HCT116 (cell line): ENCODE measurements at regions not wholly inside any gene's neighbourhood (a gene's known extent, or its start where the extent isn't known, plus 50 kb on each side); places are given as distances from the start of the nearest gene placed in this dataset.

Experiments
- ATAC-seq: fragments of 200-7000 bp; cut with Tn5 transposase; 2 replicates; pipeline ENCODE4 v1.9.1; 2020; ENCODE audit warnings: mild to moderate bottlenecking, moderate library complexity
- BruUV-seq: library from RNA; stranded (reverse); fragments of 400-500 nt; replicated peaks from 2 replicates; lab custom pipeline; 2021; lab: Mats Ljungman, UMichigan
- CTCF ChIA-PET: fragments of 300-600 bp; sonication (Branson Sonifier 250); formaldehyde crosslinking; loops from one replicate; lab custom pipeline; 2021; ENCODE audit warnings: antibody characterized with exemption; lab: Charles Lee
- POLR2A ChIA-PET: fragments of 300-600, 350-600 bp; sonication (Branson Sonifier 250); formaldehyde crosslinking; loops from one replicate; lab custom pipeline; 2021; ENCODE audit warnings: antibody characterized with exemption; lab: Charles Lee
- RAD21 ChIA-PET, 2 experiments: fragments of 300-600 bp; sonication (Branson Sonifier 250); formaldehyde crosslinking; loops; one replicate each; lab custom pipeline; 2023; ENCODE audit warnings: low total read pairs in 2 of 2; ENCODE audit not compliant: uncharacterized antibody in 2 of 2, unreplicated experiment in 2 of 2, low non-redundant PET in 1 of 2; lab: Charles Lee
- DNase-seq: peaks from one replicate; pipeline ENCODE4 v3.0.0-alpha.2; 2010; ENCODE audit warnings: low read depth, low spot score
- H2AFZ ChIP-seq: fragments of 200-600 bp; shearing (Covaris generic), sonication (generic); 2 replicates; pipeline ENCODE4 v1.6.1; 2017; ENCODE audit warnings: low read depth, mixed run types, mixed read lengths, antibody characterized with exemption, low read length; ENCODE audit not compliant: poor library complexity, severe bottlenecking
- H3K27ac ChIP-seq: 2 replicates; pipeline ENCODE4 v1.5.1; 2012; ENCODE audit warnings: low read depth, low read length
- H3K27me3 ChIP-seq: fragments of 200-600 bp; sonication (generic); 2 replicates; pipeline ENCODE4 v1.6.1; 2016; ENCODE audit warnings: mixed run types, low read length, mixed read lengths; ENCODE audit not compliant: insufficient read depth
- H3K36me3 ChIP-seq, 2 experiments: fragments of 200-500 bp in 1 of 2; fragments of 200-600 bp in 1 of 2; sonication (Bioruptor generic) in 1 of 2; sonication (generic) in 1 of 2; 2 replicates each; pipeline versions ENCODE4 v1.5.1 to v1.6.1; 2014 to 2016; ENCODE audit warnings: low read length in 2 of 2, inconsistent platforms in 1 of 2, mixed read lengths in 1 of 2, mixed run types in 1 of 2; ENCODE audit not compliant: insufficient read depth in 2 of 2, control insufficient read depth in 1 of 2
- H3K4me1 ChIP-seq, 2 experiments: fragments of 200-600 bp in 1 of 2; sonication (generic) in 1 of 2; 2 replicates each; pipeline versions ENCODE4 v1.5.1 to v1.6.1; 2012 to 2017; ENCODE audit warnings: low read length in 2 of 2, inconsistent platforms in 1 of 2, mild to moderate bottlenecking in 1 of 2, mixed read lengths in 1 of 2, mixed run types in 1 of 2, moderate library complexity in 1 of 2; ENCODE audit not compliant: insufficient read depth in 2 of 2, control insufficient read depth in 1 of 2
- H3K4me2 ChIP-seq: fragments of 200-600 bp; sonication (generic); 2 replicates; pipeline ENCODE4 v1.6.1; 2017; ENCODE audit warnings: mixed run types, low read length, mixed read lengths
- H3K4me3 ChIP-seq, 2 experiments: fragments of 200-600 bp in 1 of 2; sonication (generic) in 1 of 2; replicated peaks in 1 of 2; 2 replicates each; pipeline ENCODE4 v1.5.1; 2011 to 2016; ENCODE audit warnings: low read length in 2 of 2, control low read depth in 1 of 2, low read depth in 1 of 2, mild to moderate bottlenecking in 1 of 2, mixed read lengths in 1 of 2, mixed run types in 1 of 2
- H3K79me2 ChIP-seq: fragments of 200-600 bp; sonication (generic); 2 replicates; pipeline ENCODE4 v1.6.1; 2017; ENCODE audit warnings: mild to moderate bottlenecking, mixed run types, low read length, moderate library complexity, mixed read lengths; ENCODE audit not compliant: insufficient read depth
- H3K9ac ChIP-seq: fragments of 200-600 bp; sonication (generic); 2 replicates; pipeline ENCODE4 v1.6.1; 2016; ENCODE audit warnings: low read length, mixed read lengths
- H3K9me2 ChIP-seq: fragments of 200-600 bp; sonication (generic), shearing (Covaris generic); 2 replicates; pipeline ENCODE4 v1.6.1; 2017; ENCODE audit warnings: mixed run types, mild to moderate bottlenecking, moderate library complexity; ENCODE audit not compliant: insufficient read depth
- H3K9me3 ChIP-seq, 2 experiments: fragments of 200-500 bp in 1 of 2; fragments of 200-600 bp in 1 of 2; sonication (Bioruptor generic) in 1 of 2; sonication (generic) in 1 of 2; 2 replicates each; pipeline ENCODE4 v1.6.1; 2014 to 2017; ENCODE audit warnings: low read length in 2 of 2, mixed read lengths in 2 of 2, inconsistent platforms in 1 of 2, low read depth in 1 of 2, mild to moderate bottlenecking in 1 of 2, mixed run types in 1 of 2, moderate library complexity in 1 of 2; ENCODE audit not compliant: control insufficient read depth in 1 of 2, insufficient read depth in 1 of 2
- H4K20me1 ChIP-seq: fragments of 200-600 bp; sonication (generic), shearing (Covaris generic); 2 replicates; pipeline ENCODE4 v1.6.1; 2017; ENCODE audit warnings: mixed run types, mild to moderate bottlenecking, moderate library complexity; ENCODE audit not compliant: insufficient read depth
- CEBPB ChIP-seq: IDR thresholded peaks from 2 replicates; pipeline ENCODE4 v1.6.1; 2012; ENCODE audit warnings: low read depth
- CTCF ChIP-seq, 3 experiments: fragments of 200-600 bp in 1 of 3; sonication (generic) in 1 of 3; IDR thresholded peaks in 2 of 3; conservative IDR thresholded peaks in 1 of 3; 2 replicates each; pipeline ENCODE4 v1.5.1; 2012 to 2017; ENCODE audit warnings: low read depth in 2 of 3, low read length in 2 of 3, antibody characterized with exemption in 1 of 3, borderline replicate concordance in 1 of 3, control low read depth in 1 of 3, mild to moderate bottlenecking in 1 of 3, mixed read lengths in 1 of 3, mixed run types in 1 of 3, moderate library complexity in 1 of 3; ENCODE audit not compliant: insufficient read depth in 1 of 3
- ELF1 ChIP-seq: IDR thresholded peaks from 2 replicates; pipeline ENCODE4 v1.6.1; 2012; ENCODE audit warnings: low read depth, borderline replicate concordance
- EZH2phosphoT487 ChIP-seq: fragments of 200-600 bp; IDR thresholded peaks from 2 replicates; pipeline ENCODE4 v1.6.1; 2018; ENCODE audit warnings: antibody characterized with exemption, borderline replicate concordance
- POLR2A ChIP-seq: IDR thresholded peaks from 2 replicates; pipeline ENCODE4 v1.7.0; 2011; ENCODE audit warnings: borderline replicate concordance; ENCODE audit not compliant: insufficient read depth, insufficient read length; ENCODE audit errors: extremely low read depth
- RAD21 ChIP-seq: IDR thresholded peaks from 2 replicates; pipeline ENCODE4 v1.6.1; 2012; ENCODE audit warnings: low read depth, mild to moderate bottlenecking
- SRF ChIP-seq: IDR thresholded peaks from 2 replicates; pipeline ENCODE4 v1.6.1; 2012; ENCODE audit warnings: low read depth
- ZFX ChIP-seq: fragments of 450-650 bp; IDR thresholded peaks from 2 replicates; pipeline ENCODE4 v1.6.1; 2017
- ZNF274 ChIP-seq: fragments of 200-500 bp; sonication (Bioruptor generic); IDR thresholded peaks from 2 replicates; pipeline ENCODE4 v1.6.1; 2014; ENCODE audit warnings: mild to moderate bottlenecking, low read depth, low read length, inconsistent platforms
- intact Hi-C: fragments of 100-400 bp; cut with micrococcal nuclease; formaldehyde crosslinking; loops from 2 replicates; pipeline ENCODE4 v1.10.0; 2022
- TF ChIP-seq, protein P1 (sequence below): IDR thresholded peaks from 2 replicates; pipeline ENCODE4 v1.6.1; 2012; ENCODE audit warnings: low read depth

DNA sequence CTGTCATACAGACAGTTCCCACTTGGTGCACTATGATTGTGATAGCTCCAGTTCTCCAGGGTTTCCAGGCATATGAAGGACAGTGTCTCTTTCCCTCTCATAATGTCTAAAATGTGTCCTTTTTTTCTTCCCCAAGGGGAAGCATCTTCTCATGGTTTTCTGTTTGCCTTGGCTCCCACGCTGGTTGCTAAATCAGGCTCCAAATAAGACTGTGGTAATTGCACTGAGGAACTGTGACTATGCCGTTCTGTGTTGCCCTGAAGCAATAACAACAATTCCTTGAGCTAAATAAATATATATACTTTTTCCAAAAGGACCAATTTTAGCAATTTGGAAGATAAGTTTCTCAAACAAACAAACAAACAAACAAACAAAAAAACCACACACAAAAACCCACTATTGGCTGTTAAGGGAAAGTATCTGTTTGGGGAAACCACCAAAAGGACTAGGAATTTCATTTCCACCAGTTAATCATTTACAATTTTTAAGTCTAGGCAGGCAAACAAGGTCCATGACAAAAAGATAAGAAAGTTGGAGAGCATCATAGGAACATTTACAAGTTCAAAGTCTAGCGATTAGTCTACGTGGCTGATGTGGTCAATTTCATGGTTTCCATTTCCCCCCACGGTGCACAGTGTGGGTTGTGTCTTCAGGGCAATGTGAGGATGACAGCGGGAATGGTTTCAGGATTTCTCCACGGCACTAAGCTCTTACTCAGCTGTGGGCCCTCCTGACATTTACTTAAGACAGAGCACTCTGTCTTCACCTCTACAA, 62.4 kb downstream of the THNSL1 start:
- POLR2A ChIA-PET, result no interaction called here
- Histone ChIP-seq H3K27me3 (no peaks in the 10 kb centered on the region), H3K79me2 (no peaks in the 10 kb centered on the region), H3K9me2 (no peaks in the 10 kb centered on the region), H3K4me1 (peaks cover 0 to 8% of the 10 kb centered on the region in 2 experiments; a peak in 2 of 4 replicates), H3K4me3 (no peak overlapping the region), H3K36me3 (no peaks in the 10 kb centered on the region), H3K9ac (no peak overlapping the region), H2AFZ (peak overlapping the region; percentile 26), H4K20me1 (no peaks in the 10 kb centered on the region), H3K27ac (no peak overlapping the region), H3K9me3 (no peaks in the 10 kb centered on the region), H3K4me2 (no peak overlapping the region)
- RAD21 ChIA-PET, result no interaction called here
- TF ChIP-seq RAD21 (no peak), CEBPB (no peak), POLR2A (no peak), ZNF274 (no peak), ELF1 (no peak), EZH2phosphoT487 (no peak), ZFX (no peak), CTCF (IDR thresholded peaks at IDR 0.05 in 2 of 3, conservative IDR thresholded peaks at IDR 0.05 in 1 of 3; ENCODE audit: borderline replicate concordance in 1 of 3, insufficient read depth in 1 of 3, low read depth in 2 of 3, low read length in 2 of 3) (no peak), SRF (no peak)
- TF ChIP-seq, protein P1, sequence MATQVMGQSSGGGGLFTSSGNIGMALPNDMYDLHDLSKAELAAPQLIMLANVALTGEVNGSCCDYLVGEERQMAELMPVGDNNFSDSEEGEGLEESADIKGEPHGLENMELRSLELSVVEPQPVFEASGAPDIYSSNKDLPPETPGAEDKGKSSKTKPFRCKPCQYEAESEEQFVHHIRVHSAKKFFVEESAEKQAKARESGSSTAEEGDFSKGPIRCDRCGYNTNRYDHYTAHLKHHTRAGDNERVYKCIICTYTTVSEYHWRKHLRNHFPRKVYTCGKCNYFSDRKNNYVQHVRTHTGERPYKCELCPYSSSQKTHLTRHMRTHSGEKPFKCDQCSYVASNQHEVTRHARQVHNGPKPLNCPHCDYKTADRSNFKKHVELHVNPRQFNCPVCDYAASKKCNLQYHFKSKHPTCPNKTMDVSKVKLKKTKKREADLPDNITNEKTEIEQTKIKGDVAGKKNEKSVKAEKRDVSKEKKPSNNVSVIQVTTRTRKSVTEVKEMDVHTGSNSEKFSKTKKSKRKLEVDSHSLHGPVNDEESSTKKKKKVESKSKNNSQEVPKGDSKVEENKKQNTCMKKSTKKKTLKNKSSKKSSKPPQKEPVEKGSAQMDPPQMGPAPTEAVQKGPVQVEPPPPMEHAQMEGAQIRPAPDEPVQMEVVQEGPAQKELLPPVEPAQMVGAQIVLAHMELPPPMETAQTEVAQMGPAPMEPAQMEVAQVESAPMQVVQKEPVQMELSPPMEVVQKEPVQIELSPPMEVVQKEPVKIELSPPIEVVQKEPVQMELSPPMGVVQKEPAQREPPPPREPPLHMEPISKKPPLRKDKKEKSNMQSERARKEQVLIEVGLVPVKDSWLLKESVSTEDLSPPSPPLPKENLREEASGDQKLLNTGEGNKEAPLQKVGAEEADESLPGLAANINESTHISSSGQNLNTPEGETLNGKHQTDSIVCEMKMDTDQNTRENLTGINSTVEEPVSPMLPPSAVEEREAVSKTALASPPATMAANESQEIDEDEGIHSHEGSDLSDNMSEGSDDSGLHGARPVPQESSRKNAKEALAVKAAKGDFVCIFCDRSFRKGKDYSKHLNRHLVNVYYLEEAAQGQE, result no peak
- intact Hi-C loops, result no loop called here
- DNase-seq, result no peak
- CTCF ChIA-PET, result no interaction called here
- ATAC-seq, result no peak
- no TSS peak for BruUV-seq
